ENCODE measurements at regions not wholly inside any gene's neighbourhood (a gene's known extent, or its start where the extent isn't known, plus 50 kb on each side); places are given as distances from the start of the nearest gene placed in this dataset.

DNA sequence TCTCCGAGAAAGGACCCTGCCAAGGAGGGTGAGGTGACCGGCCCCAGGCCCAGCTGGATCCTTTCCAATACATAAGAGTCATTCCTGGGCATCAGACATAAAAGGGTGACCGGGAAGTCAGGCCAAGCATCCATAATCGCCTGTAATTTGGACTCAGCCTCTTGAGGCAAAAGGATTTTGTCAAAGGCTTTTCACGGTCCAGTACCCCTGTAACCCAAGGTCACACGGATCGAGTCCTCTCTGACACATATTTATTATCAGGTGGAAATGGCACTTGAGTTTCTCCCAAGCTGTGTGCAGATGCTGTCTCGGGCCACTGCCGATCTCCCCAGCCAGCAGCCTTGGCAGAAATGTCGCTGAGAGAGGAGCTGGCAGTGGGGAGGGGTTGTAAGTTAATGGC, 556.5 kb downstream of the MN1 start:
- Histone ChIP-seq H3K4me2 (ENCODE audit: low read length) (no peak overlapping the region), H3K9me3 (ENCODE audit: low read length) (no peaks in the 10 kb centered on the region), H3K4me1 (ENCODE audit: insufficient read depth, low read length, severe bottlenecking) (no peaks in the 10 kb centered on the region), H3K27ac (ENCODE audit: low read depth, low read length, poor library complexity, severe bottlenecking) (no peak overlapping the region), H3K4me3 (ENCODE audit: low read depth, low read length, poor library complexity, severe bottlenecking) (no peak overlapping the region), H3F3A (ENCODE audit: insufficient read depth, low read length) (no peaks in the 10 kb centered on the region), H3K9ac (ENCODE audit: low read length) (no peak overlapping the region), H3K27me3 (ENCODE audit: insufficient read depth, low read length) (no peaks in the 10 kb centered on the region), H3K9me2 (ENCODE audit: low read depth, low read length) (no peaks in the 10 kb centered on the region), H4K20me1 (ENCODE audit: insufficient read depth, low read length) (no peaks in the 10 kb centered on the region), H2AFZ (ENCODE audit: low read length) (no peak overlapping the region), H3K36me3 (ENCODE audit: insufficient read depth, low read length) (no peaks in the 10 kb centered on the region), H3K79me2 (ENCODE audit: insufficient read depth, low read length) (no peaks in the 10 kb centered on the region)
- TF ChIP-seq EZH2 (IDR thresholded peaks at IDR 0.05; ENCODE audit: borderline replicate concordance, low read length) (no peak), CTCF (IDR thresholded peaks at IDR 0.05; ENCODE audit: low read length) (no peak)

GRCh38 chr22:27246558-27246957, 555.0 kb downstream of the MN1 start:
- H2AFZ ChIP-seq (ENCODE audit: low read length), result no peak overlapping the region
- TF ChIP-seq CTCF (IDR thresholded peaks at IDR 0.05; ENCODE audit: low read length), result no peak
- TF ChIP-seq EZH2 (IDR thresholded peaks at IDR 0.05; ENCODE audit: borderline replicate concordance, low read length), result no peak
- H3K4me1 ChIP-seq (ENCODE audit: insufficient read depth, low read length, severe bottlenecking), result no peaks in the 10 kb centered on the region
- no peaks in the 10 kb centered on the region for H3K9me2 ChIP-seq (ENCODE audit: low read depth, low read length)
- H4K20me1 ChIP-seq (ENCODE audit: insufficient read depth, low read length), result no peaks in the 10 kb centered on the region
- no peak overlapping the region for H3K9ac ChIP-seq (ENCODE audit: low read length)
- no peak overlapping the region for H3K27ac ChIP-seq (ENCODE audit: low read depth, low read length, poor library complexity, severe bottlenecking)
- H3K9me3 ChIP-seq (ENCODE audit: low read length), result no peaks in the 10 kb centered on the region
- no peaks in the 10 kb centered on the region for H3K79me2 ChIP-seq (ENCODE audit: insufficient read depth, low read length)
- H3K4me2 ChIP-seq (ENCODE audit: low read length), result no peak overlapping the region
- no peaks in the 10 kb centered on the region for H3K27me3 ChIP-seq (ENCODE audit: insufficient read depth, low read length)
- H3K4me3 ChIP-seq (ENCODE audit: low read depth, low read length, poor library complexity, severe bottlenecking), result no peak overlapping the region
- H3F3A ChIP-seq (ENCODE audit: insufficient read depth, low read length), result no peaks in the 10 kb centered on the region
- H3K36me3 ChIP-seq (ENCODE audit: insufficient read depth, low read length), result no peaks in the 10 kb centered on the region

- H3K36me3 ChIP-seq (ENCODE audit: insufficient read depth, low read length), result no peaks in the 10 kb centered on the region
- H3K4me1 ChIP-seq (ENCODE audit: insufficient read depth, low read length, severe bottlenecking), result no peaks in the 10 kb centered on the region
- H3K9ac ChIP-seq (ENCODE audit: low read length), result no peak overlapping the region
- no peak overlapping the region for H3K4me3 ChIP-seq (ENCODE audit: low read depth, low read length, poor library complexity, severe bottlenecking)
- no peak overlapping the region for H3K4me2 ChIP-seq (ENCODE audit: low read length)
- no peaks in the 10 kb centered on the region for H4K20me1 ChIP-seq (ENCODE audit: insufficient read depth, low read length)
- H3K79me2 ChIP-seq (ENCODE audit: insufficient read depth, low read length), result no peaks in the 10 kb centered on the region
- H2AFZ ChIP-seq (ENCODE audit: low read length), result no peak overlapping the region
- TF ChIP-seq EZH2 (IDR thresholded peaks at IDR 0.05; ENCODE audit: borderline replicate concordance, low read length) (no peak), CTCF (IDR thresholded peaks at IDR 0.05; ENCODE audit: low read length) (no peak)
- no peaks in the 10 kb centered on the region for H3K9me3 ChIP-seq (ENCODE audit: low read length)
- no peaks in the 10 kb centered on the region for H3F3A ChIP-seq (ENCODE audit: insufficient read depth, low read length)
- H3K27me3 ChIP-seq (ENCODE audit: insufficient read depth, low read length), result no peaks in the 10 kb centered on the region
- no peak overlapping the region for H3K27ac ChIP-seq (ENCODE audit: low read depth, low read length, poor library complexity, severe bottlenecking)
- H3K9me2 ChIP-seq (ENCODE audit: low read depth, low read length), result no peaks in the 10 kb centered on the region
These were observed 553.7 kb downstream of the MN1 start for GRCh38 chr22:27247701-27248434.

Data from OCI-LY1 (cell line).